ENCODE measurements at regions not wholly inside any gene's neighbourhood (a gene's known extent, or its start where the extent isn't known, plus 50 kb on each side); places are given as distances from the start of the nearest gene placed in this dataset.

DNA sequence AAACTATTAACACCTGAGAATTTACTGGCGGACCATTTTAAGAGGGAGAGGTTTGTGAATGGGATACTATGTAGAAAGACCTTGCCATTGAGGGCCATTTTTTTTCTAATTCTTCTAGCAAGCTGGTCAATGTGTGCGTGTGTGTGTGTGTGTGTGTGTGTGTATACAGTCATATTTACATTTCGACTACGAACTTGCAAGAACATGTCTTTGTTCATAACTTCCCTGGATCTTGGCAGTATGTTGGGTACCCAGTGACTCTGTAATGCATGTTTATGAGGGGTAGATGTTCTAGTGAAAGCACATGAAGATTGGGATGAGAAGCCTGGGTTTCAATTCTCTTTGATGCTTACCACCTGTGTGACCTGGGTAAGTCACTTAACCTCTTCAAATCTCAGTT lies 133.6 kb downstream of the UBE2E3 start:
- no peak for DNase-seq (ENCODE audit: low read depth in 2 of 2)

DNA sequence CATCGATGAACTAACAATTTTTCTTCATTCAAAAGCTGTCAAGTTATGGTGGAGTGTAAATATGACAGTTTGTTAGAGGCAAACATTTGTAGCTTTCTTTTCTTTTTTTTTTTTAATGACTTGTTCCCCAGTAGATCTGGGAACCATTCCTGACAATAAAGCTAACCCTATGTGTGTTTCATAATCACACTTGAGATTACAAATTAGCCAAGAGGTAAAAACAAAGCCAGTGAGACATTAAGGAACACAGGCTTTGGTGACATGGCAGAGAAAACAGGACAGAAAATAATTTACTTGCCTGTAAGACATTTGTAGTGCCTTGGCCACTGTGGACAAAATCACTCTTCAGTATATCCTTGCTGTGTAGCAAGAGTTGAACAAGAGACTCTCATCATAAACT lies 135.9 kb downstream of the UBE2E3 start:
- DNase-seq (ENCODE audit: low read depth in 2 of 2): no peak

GRCh38 chr2:181117206-181117925 lies 137.0 kb downstream of the UBE2E3 start:
- no peak for DNase-seq (ENCODE audit: low read depth in 2 of 2)

GRCh38 chr2:181120625-181121024 lies 140.2 kb downstream of the UBE2E3 start:
- no peak for DNase-seq (ENCODE audit: low read depth in 2 of 2)

GRCh38 chr2:181121996-181122395 lies 141.6 kb downstream of the UBE2E3 start:
- DNase-seq (ENCODE audit: low read depth in 2 of 2): no peak

- no peak for DNase-seq (ENCODE audit: low read depth in 2 of 2)
Observed at GRCh38 chr2:181122601-181123000, 142.2 kb downstream of the UBE2E3 start.

- peak in 1 of 2 donors; percentile 34 for DNase-seq (ENCODE audit: low read depth in 2 of 2)
Observed at GRCh38 chr2:181123798-181124231, 143.4 kb downstream of the UBE2E3 start.

DNA sequence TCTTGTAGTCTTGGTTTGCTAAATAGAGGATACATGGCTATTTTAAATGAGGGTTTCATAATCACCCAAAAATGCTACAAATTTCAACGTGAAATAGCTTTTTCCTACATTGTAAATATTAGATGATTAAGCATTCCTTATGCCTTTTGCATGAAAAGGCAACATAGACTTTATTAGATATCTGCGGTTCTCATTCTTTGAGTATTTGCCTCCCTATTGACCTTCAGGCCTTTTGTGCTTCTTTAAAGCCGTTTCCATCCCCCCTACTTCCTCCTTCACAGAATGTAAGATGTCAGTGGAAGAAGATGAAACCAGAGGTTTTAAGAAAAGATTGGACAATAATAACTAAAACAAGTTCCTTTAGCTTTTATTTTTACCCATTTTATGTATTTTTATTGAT lies 144.1 kb downstream of the UBE2E3 start:
- DNase-seq (ENCODE audit: low read depth in 2 of 2): no peak

DNA sequence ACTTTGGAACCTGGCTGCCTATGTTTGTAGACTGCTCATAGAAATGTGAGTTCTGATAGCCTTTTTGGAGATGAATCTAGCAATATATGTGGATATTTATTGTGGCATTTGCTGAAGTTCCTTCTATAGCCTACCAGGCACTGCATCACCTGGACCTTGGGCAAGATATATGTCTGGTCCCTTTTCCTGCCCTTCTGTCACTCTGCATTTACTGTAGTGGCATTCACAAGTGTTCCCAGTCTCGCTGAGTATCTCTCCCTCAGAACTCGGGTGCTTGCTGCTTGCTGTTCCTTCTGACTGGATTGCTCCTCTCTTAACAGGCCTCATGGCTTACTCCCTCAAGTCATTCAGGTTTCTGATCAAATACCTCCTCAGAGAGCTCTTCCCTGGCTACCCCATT lies 145.0 kb downstream of the UBE2E3 start:
- no peak for DNase-seq (ENCODE audit: low read depth in 2 of 2)

GRCh38 chr2:181126311-181126868 lies 146.0 kb downstream of the UBE2E3 start:
- DNase-seq (ENCODE audit: low read depth in 2 of 2): no peak

DNA sequence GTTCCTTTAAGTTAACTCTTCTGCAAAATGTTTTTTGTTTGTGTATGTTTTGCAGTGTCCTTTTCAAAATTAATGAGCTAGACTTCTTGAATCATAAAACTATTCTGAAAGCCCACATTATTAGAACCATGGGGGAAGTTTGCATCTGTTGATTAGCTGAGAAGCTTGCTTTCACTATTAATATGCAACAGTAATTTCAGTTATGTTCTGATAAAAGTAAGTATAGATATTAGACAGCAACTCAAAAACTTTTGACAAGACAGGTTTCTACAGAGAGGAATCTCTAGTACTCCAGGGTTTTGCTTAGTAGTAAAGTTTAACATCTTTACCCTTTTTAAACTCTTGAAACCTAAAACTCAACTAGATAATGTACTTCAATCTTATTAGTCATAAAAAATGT lies 147.8 kb downstream of the UBE2E3 start:
- DNase-seq (ENCODE audit: low read depth in 2 of 2): no peak

DNA sequence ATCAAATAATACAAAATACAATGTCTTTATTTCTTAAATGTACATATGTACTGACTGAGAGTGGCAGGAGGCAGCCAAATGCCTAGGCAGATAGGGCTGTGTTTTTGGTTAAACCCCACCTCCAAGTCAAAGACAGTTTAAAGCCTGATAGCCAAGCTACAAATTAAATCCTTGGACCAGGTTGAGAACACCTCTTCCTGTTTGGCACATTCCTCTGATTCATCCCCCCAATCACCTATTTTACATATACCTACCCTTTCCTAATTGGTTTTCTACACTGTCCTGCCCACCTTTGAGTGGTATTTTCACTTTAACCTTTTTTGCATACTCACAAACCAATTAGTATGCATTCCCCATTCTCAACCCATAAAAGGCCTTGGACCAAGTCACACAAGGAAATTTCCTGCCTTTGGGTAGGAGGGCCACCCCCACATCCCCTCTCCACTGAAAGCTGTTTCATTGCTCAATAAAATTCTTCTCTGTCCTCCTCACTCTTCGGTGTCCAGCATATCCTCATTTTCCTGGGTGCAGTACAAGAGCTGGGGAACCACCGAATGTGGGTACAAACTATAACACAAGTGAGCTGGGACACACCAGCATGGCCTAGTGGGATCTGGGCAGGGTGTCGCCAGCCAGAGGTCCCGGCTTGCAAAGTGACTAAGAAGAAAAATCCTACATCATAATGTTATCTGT lies 149.1 kb downstream of the UBE2E3 start:
- DNase-seq (ENCODE audit: low read depth in 2 of 2): no peak

DNA sequence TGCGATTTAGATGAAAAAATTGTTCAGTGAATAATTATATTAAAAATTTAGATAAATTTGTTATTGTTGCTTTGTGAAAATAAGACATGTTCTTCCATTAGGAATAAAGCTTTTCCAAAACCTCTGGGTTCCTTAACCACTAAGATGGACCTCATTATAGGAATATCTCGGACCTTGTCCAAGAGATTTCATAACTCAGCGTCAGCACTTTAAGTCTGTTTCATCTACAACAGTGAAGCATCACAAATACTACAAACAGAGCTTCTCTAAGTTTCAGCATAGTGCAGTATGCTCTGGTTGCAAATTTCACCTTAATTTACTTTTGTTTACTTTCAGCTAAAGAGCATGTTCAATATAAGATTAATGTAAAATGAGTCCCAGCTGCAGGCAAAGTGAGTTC lies 150.3 kb downstream of the UBE2E3 start:
- DNase-seq (ENCODE audit: low read depth in 2 of 2): no peak

- DNase-seq (ENCODE audit: low read depth in 2 of 2): no peak
Observed at GRCh38 chr2:181131584-181131983, 151.2 kb downstream of the UBE2E3 start.

GRCh38 chr2:181138816-181139215 lies 158.4 kb downstream of the UBE2E3 start:
- no peak for DNase-seq (ENCODE audit: low read depth in 2 of 2)

- no peak for DNase-seq (ENCODE audit: low read depth in 2 of 2)
Observed at GRCh38 chr2:181139831-181140230, 159.4 kb downstream of the UBE2E3 start.

DNA sequence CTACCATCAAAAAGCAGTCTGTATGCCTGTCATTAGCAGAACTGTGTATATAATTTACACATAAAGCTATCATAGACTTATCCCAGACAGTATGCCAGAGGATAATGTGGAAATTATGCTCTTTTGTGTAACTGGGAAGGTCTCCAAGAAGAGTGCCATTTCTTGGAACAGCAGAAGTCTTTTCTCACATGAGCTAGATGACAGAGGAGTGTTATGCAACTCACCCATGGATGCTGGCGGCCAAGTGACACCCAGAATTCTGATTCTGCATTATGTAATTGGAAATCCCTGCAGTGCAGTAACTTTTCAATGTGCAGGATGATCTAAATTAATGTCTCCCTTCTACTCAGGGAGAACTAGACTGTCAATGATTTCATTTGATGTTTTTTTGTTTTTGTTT lies 160.0 kb downstream of the UBE2E3 start:
- no peak for DNase-seq (ENCODE audit: low read depth in 2 of 2)

DNA sequence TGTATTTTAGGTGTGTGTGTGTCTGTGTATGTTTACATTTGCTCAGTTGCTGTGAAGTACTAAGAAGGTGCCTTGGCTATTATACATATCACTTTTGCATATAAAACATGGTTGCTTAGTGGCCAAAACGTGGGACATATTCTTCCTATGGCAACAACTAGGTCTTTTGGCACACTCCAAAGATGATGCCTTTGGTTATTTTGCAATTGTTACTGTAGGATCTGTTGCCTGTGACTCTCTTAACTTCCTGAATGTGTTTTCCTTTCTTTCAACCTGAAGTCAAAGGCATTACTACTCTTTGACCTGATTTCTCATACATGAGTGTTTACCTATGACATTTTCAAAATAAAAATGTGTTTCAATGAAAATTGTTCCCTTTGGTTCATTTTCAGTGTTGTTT lies 160.5 kb downstream of the UBE2E3 start:
- DNase-seq (ENCODE audit: low read depth in 2 of 2): no peak

GRCh38 chr2:181141676-181142075 lies 161.3 kb downstream of the UBE2E3 start:
- no peak for DNase-seq (ENCODE audit: low read depth in 2 of 2)

DNA sequence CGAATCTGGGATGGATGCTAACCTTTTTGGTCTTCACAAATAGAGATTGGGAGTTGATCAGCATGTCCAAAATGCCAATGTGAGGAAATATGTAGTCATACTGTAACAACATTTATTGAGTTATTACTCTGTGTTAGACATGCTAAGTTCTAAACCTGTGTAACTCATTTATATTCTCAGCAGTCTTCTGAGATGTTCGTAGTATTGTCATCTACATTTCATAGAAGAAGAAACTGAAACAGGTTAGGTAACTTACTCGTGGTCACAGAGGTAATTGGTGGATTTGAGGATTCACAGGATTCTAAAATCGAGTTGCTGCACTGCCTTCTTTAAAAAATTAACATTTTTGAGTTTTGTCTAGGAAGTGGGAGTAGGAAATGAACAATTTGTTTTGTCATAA lies 162.1 kb downstream of the UBE2E3 start:
- no peak for DNase-seq (ENCODE audit: low read depth in 2 of 2)

- DNase-seq (ENCODE audit: low read depth in 2 of 2): no peak
Observed at GRCh38 chr2:181143790-181144300, 163.4 kb downstream of the UBE2E3 start.

- DNase-seq (ENCODE audit: low read depth in 2 of 2): no peak
Observed at GRCh38 chr2:181145645-181146044, 165.2 kb downstream of the UBE2E3 start.

GRCh38 chr2:181146171-181146570 lies 165.8 kb downstream of the UBE2E3 start:
- no peak for DNase-seq (ENCODE audit: low read depth in 2 of 2)
